COR-L47 (cell line): ENCODE measurements at regions not wholly inside any gene's neighbourhood (a gene's known extent, or its start where the extent isn't known, plus 50 kb on each side); places are given as distances from the start of the nearest gene placed in this dataset.

Experiments
- DNase-seq: peaks from one replicate; lab custom pipeline; 2025; lab: John Stamatoyannopoulos, UW

- DNase-seq = no peak
These were observed 187.1 kb downstream of the KIF4B start for GRCh38 chr5:155200608-155201007.

GRCh38 chr5:155211764-155212163, 198.2 kb downstream of the KIF4B start:
- no peak for DNase-seq

- no peak for DNase-seq
These were observed 208.8 kb downstream of the KIF4B start for GRCh38 chr5:155222393-155222792.

GRCh38 chr5:155229135-155229534, 215.6 kb downstream of the KIF4B start:
- no peak for DNase-seq

- no peak for DNase-seq
These were observed 226.2 kb downstream of the KIF4B start for GRCh38 chr5:155239803-155240202.

GRCh38 chr5:155250596-155250995, 237.0 kb downstream of the KIF4B start:
- DNase-seq = no peak

- DNase-seq = no peak
These were observed 238.5 kb downstream of the KIF4B start for GRCh38 chr5:155252025-155252424.

- no peak for DNase-seq
These were observed 239.2 kb downstream of the KIF4B start for GRCh38 chr5:155252717-155253116.

GRCh38 chr5:155254399-155254798, 240.8 kb downstream of the KIF4B start:
- no peak for DNase-seq

GRCh38 chr5:155258161-155258560, 244.6 kb downstream of the KIF4B start:
- no peak for DNase-seq

- DNase-seq = no peak
These were observed 246.1 kb downstream of the KIF4B start for GRCh38 chr5:155259648-155260047.

GRCh38 chr5:155260798-155261197, 247.2 kb downstream of the KIF4B start:
- DNase-seq = peak; percentile 70

- DNase-seq = no peak
These were observed 249.8 kb downstream of the KIF4B start for GRCh38 chr5:155263381-155263780.

GRCh38 chr5:155264809-155265208, 251.3 kb downstream of the KIF4B start:
- DNase-seq = no peak

- no peak for DNase-seq
These were observed 255.3 kb downstream of the KIF4B start for GRCh38 chr5:155268770-155269425.

GRCh38 chr5:155270725-155271124, 257.2 kb downstream of the KIF4B start:
- no peak for DNase-seq

GRCh38 chr5:155274484-155274883, 260.9 kb downstream of the KIF4B start:
- peak; percentile 59 for DNase-seq

GRCh38 chr5:155275222-155275621, 261.7 kb downstream of the KIF4B start:
- DNase-seq = no peak

GRCh38 chr5:155276231-155276630, 262.7 kb downstream of the KIF4B start:
- DNase-seq = no peak

GRCh38 chr5:155278532-155278931, 265.0 kb downstream of the KIF4B start:
- DNase-seq = no peak

- no peak for DNase-seq
These were observed 269.1 kb downstream of the KIF4B start for GRCh38 chr5:155282503-155283107.

- peak; percentile 31 for DNase-seq
These were observed 272.2 kb downstream of the KIF4B start for GRCh38 chr5:155285706-155286105.

- no peak for DNase-seq
These were observed 277.4 kb downstream of the KIF4B start for GRCh38 chr5:155290937-155291336.

- DNase-seq = no peak
These were observed 280.1 kb downstream of the KIF4B start for GRCh38 chr5:155293605-155294178.
